HEK293 (cell line): ENCODE measurements at regions not wholly inside any gene's neighbourhood (a gene's known extent, or its start where the extent isn't known, plus 50 kb on each side); places are given as distances from the start of the nearest gene placed in this dataset.

ENCODE experiments used
- CTCF ChIA-PET: fragments of 350-600 bp; formaldehyde crosslinking; extraction: SDS; loops from one replicate; lab custom pipeline; 2021; ENCODE audit warnings: antibody characterized with exemption; lab: Yijun Ruan, JAX
- POLR2A ChIA-PET: fragments of 300-600 bp; formaldehyde crosslinking; extraction: SDS; loops from one replicate; lab custom pipeline; 2020; ENCODE audit warnings: antibody characterized with exemption, inconsistent platforms; lab: Yijun Ruan, JAX
- H3K27ac ChIP-seq: fragments of 200-500 bp; sonication (Bioruptor generic); 2 replicates; pipeline ENCODE4 v1.5.1; 2014; ENCODE audit warnings: low read depth, low read length, control low read depth, inconsistent platforms; ENCODE audit errors: extremely low read depth
- H3K36me3 ChIP-seq, 2 experiments: fragments of 200-500 bp in 1 of 2; sonication (Bioruptor generic) in 1 of 2; 1 replicate in 1 of 2; 2 replicates in 1 of 2; pipeline ENCODE4 v1.5.1; 2014 to 2017; ENCODE audit warnings: inconsistent platforms in 2 of 2, low read length in 2 of 2; ENCODE audit not compliant: control insufficient read depth in 2 of 2, insufficient read depth in 1 of 2
- H3K4me1 ChIP-seq: fragments of 200-500 bp; sonication (Bioruptor generic); 2 replicates; pipeline ENCODE4 v1.5.1; 2014; ENCODE audit warnings: mild to moderate bottlenecking, low read length, inconsistent platforms; ENCODE audit not compliant: control insufficient read depth, insufficient read depth
- H3K4me3 ChIP-seq: 2 replicates; pipeline ENCODE4 v1.5.1; 2011; ENCODE audit warnings: low read depth, mild to moderate bottlenecking, control low read depth, low read length, moderate library complexity
- H3K9me3 ChIP-seq: fragments of 200-500 bp; sonication (Bioruptor generic); 2 replicates; pipeline ENCODE4 v1.5.1; 2014; ENCODE audit warnings: low read depth, low read length, inconsistent platforms; ENCODE audit not compliant: control insufficient read depth, insufficient read depth
- HOXD13 ChIP-seq: sonication (generic); formaldehyde crosslinking; IDR thresholded peaks from 2 replicates; pipeline ENCODE4 v1.8.0; 2022; ENCODE audit warnings: missing genetic modification reagents, borderline replicate concordance
- KLF10 ChIP-seq: fragments of 450-650 bp; IDR thresholded peaks from 2 replicates; pipeline ENCODE4 v1.5.1; 2018; ENCODE audit warnings: missing biosample characterization, mild to moderate bottlenecking, missing genetic modification characterization
- SALL2 ChIP-seq: fragments of 450-650 bp; formaldehyde crosslinking; IDR thresholded peaks from 2 replicates; pipeline ENCODE4 v1.5.0; 2017; ENCODE audit warnings: missing biosample characterization, mild to moderate bottlenecking, missing genetic modification characterization, borderline replicate concordance
- ZBTB11 ChIP-seq: fragments of 450-650 bp; formaldehyde crosslinking; conservative IDR thresholded peaks from 2 replicates; pipeline ENCODE4 v1.5.1; 2016; ENCODE audit warnings: low read depth, missing biosample characterization, missing genetic modification characterization
- ZFHX2 ChIP-seq: fragments of 450-650 bp; formaldehyde crosslinking; conservative IDR thresholded peaks from 2 replicates; pipeline ENCODE4 v1.5.1; 2016; ENCODE audit warnings: missing biosample characterization, missing genetic modification characterization
- ZNF24 ChIP-seq: fragments of 450-650 bp; formaldehyde crosslinking; IDR thresholded peaks from 2 replicates; pipeline ENCODE4 v1.5.1; 2016; ENCODE audit warnings: missing biosample characterization, missing genetic modification characterization
- ZNF311 ChIP-seq: fragments of 450-650 bp; formaldehyde crosslinking; IDR thresholded peaks from 2 replicates; pipeline ENCODE4 v1.5.1; 2017; ENCODE audit warnings: missing biosample characterization, missing genetic modification characterization, borderline replicate concordance
- ZNF335 ChIP-seq: fragments of 450-650 bp; formaldehyde crosslinking; conservative IDR thresholded peaks from 2 replicates; pipeline ENCODE4 v1.5.1; 2016; ENCODE audit warnings: missing biosample characterization, missing genetic modification characterization
- ZNF416 ChIP-seq: fragments of 450-650 bp; formaldehyde crosslinking; IDR thresholded peaks from 2 replicates; pipeline ENCODE4 v1.5.1; 2016; ENCODE audit warnings: missing biosample characterization, missing genetic modification characterization
- ZNF488 ChIP-seq: fragments of 450-650 bp; formaldehyde crosslinking; IDR thresholded peaks from 2 replicates; pipeline ENCODE4 v1.5.1; 2016; ENCODE audit warnings: missing biosample characterization, missing genetic modification characterization
- ZNF501 ChIP-seq: fragments of 450-650 bp; formaldehyde crosslinking; IDR thresholded peaks from 2 replicates; pipeline ENCODE4 v1.5.1; 2016; ENCODE audit warnings: missing biosample characterization, missing genetic modification characterization
- ZNF518A ChIP-seq: fragments of 450-650 bp; formaldehyde crosslinking; conservative IDR thresholded peaks from 2 replicates; pipeline ENCODE4 v1.5.1; 2016; ENCODE audit warnings: low read depth, missing biosample characterization, missing genetic modification characterization
- ZNF561 ChIP-seq: fragments of 450-650 bp; IDR thresholded peaks from 2 replicates; pipeline ENCODE4 v1.5.1; 2018; ENCODE audit warnings: missing biosample characterization, missing genetic modification characterization, borderline replicate concordance
- ZNF610 ChIP-seq: fragments of 450-650 bp; formaldehyde crosslinking; IDR thresholded peaks from 2 replicates; pipeline ENCODE4 v1.5.1; 2016; ENCODE audit warnings: missing biosample characterization, missing genetic modification characterization, borderline replicate concordance
- ZNF624 ChIP-seq: fragments of 450-650 bp; formaldehyde crosslinking; IDR thresholded peaks from 2 replicates; pipeline ENCODE4 v1.5.1; 2017; ENCODE audit warnings: missing biosample characterization, missing genetic modification characterization
- ZNF660 ChIP-seq: fragments of 450-650 bp; IDR thresholded peaks from 2 replicates; pipeline ENCODE4 v1.5.1; 2018; ENCODE audit warnings: missing biosample characterization, mild to moderate bottlenecking, missing genetic modification characterization
- ZNF747 ChIP-seq: fragments of 450-650 bp; formaldehyde crosslinking; IDR thresholded peaks from 2 replicates; pipeline ENCODE4 v1.5.1; 2016; ENCODE audit warnings: missing biosample characterization, missing genetic modification characterization
- ZNF76 ChIP-seq: fragments of 450-650 bp; formaldehyde crosslinking; IDR thresholded peaks from 2 replicates; pipeline ENCODE4; 2016; ENCODE audit warnings: low read depth, missing biosample characterization, missing genetic modification characterization, borderline replicate concordance
- ZSCAN16 ChIP-seq: fragments of 450-650 bp; formaldehyde crosslinking; IDR thresholded peaks from 2 replicates; pipeline ENCODE4 v1.5.1; 2016; ENCODE audit warnings: missing biosample characterization, missing genetic modification characterization
- TF ChIP-seq, protein P1 (sequence below): fragments of 450-650 bp; formaldehyde crosslinking; IDR thresholded peaks from 2 replicates; pipeline ENCODE4 v1.5.1; 2016; ENCODE audit warnings: missing biosample characterization, missing genetic modification characterization

GRCh38 chr14:34062353-34062973 lies 111.6 kb upstream of the EGLN3 start:
- CTCF ChIA-PET, result interaction anchor here (0.8 kb wide), 1 partner anchor 36 kb away, joined by 3 read pairs; no protein-coding TSS in a partner anchor
- no peak overlapping the region for H3K27ac ChIP-seq
- POLR2A ChIA-PET, result no interaction called here

More at GRCh38 chr14:34062353-34062973, 111.6 kb upstream of the EGLN3 start:
- H3K36me3 ChIP-seq, result no peaks in the 10 kb centered on the region
- peaks cover 2% of the 10 kb centered on the region; the same call in 1 of the 2 replicates for H3K4me1 ChIP-seq
- TF ChIP-seq ZSCAN16 (tag by site-specific recombination) (no peak), ZNF624 (no peak), ZNF501 (tag by site-specific recombination) (no peak), ZNF518A (tag by site-specific recombination) (no peak), HOXD13 (CRISPR knock-in tag) (no peak), ZNF488 (tag by site-specific recombination) (no peak), KLF10 (tag by site-specific recombination) (no peak), ZNF311 (tag by site-specific recombination) (no peak), ZNF416 (tag by site-specific recombination) (no peak), ZNF76 (tag by site-specific recombination) (no peak), ZNF610 (tag by site-specific recombination) (no peak), ZNF747 (tag by site-specific recombination) (no peak), SALL2 (tag by site-specific recombination) (no peak), ZBTB11 (tag by site-specific recombination) (no peak), ZNF24 (tag by site-specific recombination) (no peak), ZFHX2 (tag by site-specific recombination) (no peak), ZNF335 (no peak), ZNF660 (tag by site-specific recombination) (no peak), ZNF561 (tag by site-specific recombination) (no peak)
- TF ChIP-seq, protein P1, sequence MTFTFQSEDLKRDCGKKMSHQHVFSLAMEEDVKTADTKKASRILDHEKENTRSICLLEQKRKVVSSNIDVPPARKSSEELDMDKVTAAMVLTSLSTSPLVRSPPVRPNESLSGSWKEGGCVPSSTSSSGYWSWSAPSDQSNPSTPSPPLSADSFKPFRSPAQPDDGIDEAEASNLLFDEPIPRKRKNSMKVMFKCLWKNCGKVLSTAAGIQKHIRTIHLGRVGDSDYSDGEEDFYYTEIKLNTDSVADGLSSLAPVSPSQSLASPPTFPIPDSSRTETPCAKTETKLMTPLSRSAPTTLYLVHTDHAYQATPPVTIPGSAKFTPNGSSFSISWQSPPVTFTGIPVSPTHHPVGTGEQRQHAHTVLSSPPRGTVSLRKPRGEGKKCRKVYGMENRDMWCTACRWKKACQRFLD (tag by site-specific recombination), result no peak
- H3K4me3 ChIP-seq, result no peak overlapping the region
- no peaks in the 10 kb centered on the region for H3K9me3 ChIP-seq
